ENCODE measurements at regions not wholly inside any gene's neighbourhood (a gene's known extent, or its start where the extent isn't known, plus 50 kb on each side); places are given as distances from the start of the nearest gene placed in this dataset.

DNA sequence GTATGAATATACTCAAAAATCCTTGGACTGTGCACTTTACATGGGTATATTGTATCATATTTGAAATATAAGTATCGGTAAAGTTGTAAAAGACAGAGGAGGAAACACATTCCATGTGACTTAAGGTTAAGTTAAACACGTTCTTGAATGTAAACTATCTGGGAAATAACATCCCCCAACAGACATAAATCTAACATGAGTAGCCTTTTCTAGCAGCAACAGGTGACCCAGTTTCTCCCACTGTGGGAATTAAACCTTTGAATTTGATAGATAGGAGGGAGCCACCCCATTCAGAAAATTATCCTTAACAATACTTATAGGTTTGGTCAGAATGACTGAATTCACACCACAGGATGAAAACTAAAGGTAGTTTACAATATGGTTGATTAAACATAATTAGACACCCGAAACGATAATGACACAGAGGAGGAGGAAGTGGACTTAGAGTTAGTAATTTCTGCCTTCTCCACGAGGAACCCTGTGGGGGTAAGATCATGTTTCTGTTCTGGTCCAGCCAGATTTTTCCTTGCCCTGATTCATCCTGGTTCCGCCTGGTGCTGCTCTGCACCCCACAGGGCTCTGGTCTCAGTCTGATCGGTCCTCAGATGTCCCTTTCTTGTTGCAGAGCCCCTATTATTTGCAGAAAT, 84.6 kb upstream of the DNAH5 start:
- TF ChIP-seq, protein P1, sequence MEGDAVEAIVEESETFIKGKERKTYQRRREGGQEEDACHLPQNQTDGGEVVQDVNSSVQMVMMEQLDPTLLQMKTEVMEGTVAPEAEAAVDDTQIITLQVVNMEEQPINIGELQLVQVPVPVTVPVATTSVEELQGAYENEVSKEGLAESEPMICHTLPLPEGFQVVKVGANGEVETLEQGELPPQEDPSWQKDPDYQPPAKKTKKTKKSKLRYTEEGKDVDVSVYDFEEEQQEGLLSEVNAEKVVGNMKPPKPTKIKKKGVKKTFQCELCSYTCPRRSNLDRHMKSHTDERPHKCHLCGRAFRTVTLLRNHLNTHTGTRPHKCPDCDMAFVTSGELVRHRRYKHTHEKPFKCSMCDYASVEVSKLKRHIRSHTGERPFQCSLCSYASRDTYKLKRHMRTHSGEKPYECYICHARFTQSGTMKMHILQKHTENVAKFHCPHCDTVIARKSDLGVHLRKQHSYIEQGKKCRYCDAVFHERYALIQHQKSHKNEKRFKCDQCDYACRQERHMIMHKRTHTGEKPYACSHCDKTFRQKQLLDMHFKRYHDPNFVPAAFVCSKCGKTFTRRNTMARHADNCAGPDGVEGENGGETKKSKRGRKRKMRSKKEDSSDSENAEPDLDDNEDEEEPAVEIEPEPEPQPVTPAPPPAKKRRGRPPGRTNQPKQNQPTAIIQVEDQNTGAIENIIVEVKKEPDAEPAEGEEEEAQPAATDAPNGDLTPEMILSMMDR (IDR thresholded peaks at IDR 0.05; ENCODE audit: low read length): no peak
- TF ChIP-seq EZH2 (IDR thresholded peaks at IDR 0.05; ENCODE audit: borderline replicate concordance, low read length): no peak
